Epithelial cell of esophagus (primary cell): ENCODE measurements at regions not wholly inside any gene's neighbourhood (a gene's known extent, or its start where the extent isn't known, plus 50 kb on each side); places are given as distances from the start of the nearest gene placed in this dataset.

Experiments used
- DNase-seq: peaks from one replicate; pipeline ENCODE4 v3.0.0; 2010; ENCODE audit warnings: low read depth
- H3K4me3 ChIP-seq: 2 replicates; pipeline ENCODE4 v1.5.1; 2011; ENCODE audit warnings: mild to moderate bottlenecking, low read length, control low read depth
- CTCF ChIP-seq: IDR thresholded peaks from 2 replicates; pipeline ENCODE4 v1.5.1; 2011; ENCODE audit warnings: low read depth, mild to moderate bottlenecking, low read length, control low read depth, inconsistent platforms; ENCODE audit not compliant: insufficient read depth; ENCODE audit errors: missing control alignments

- H3K4me3 ChIP-seq, result no peak overlapping the region
Observed at GRCh38 chr11:19448651-19449050, 207.9 kb upstream of the E2F8 start.

DNA sequence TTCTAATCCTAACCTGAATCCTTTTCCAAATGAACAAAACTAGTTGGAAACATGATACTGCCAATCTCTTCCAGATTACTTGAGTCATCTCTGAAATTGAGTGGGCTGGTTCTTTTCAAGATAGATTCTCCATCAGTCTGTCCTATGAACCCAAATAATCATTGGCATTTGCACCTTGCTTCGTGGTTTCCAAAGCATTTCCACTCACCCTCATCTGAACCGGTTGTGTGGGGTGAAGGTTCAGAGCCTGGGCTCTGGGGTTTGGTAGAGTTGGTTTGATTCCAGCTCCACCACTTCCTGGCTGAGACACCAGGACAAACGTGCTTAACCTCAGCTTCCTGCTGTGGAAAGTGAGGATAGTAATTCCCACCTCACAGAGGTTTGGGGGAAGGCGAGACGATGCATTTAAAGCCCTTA, 206.4 kb upstream of the E2F8 start:
- no peak for TF ChIP-seq CTCF
- DNase-seq, result peak; percentile 22
- no peak overlapping the region for H3K4me3 ChIP-seq

More at GRCh38 chr11:19448651-19449050, 207.9 kb upstream of the E2F8 start:
- DNase-seq, result no peak
- TF ChIP-seq CTCF, result no peak

GRCh38 chr11:19445771-19446170, 205.0 kb upstream of the E2F8 start:
- H3K4me3 ChIP-seq, result no peak overlapping the region
- TF ChIP-seq CTCF, result no peak
- no peak for DNase-seq

DNA sequence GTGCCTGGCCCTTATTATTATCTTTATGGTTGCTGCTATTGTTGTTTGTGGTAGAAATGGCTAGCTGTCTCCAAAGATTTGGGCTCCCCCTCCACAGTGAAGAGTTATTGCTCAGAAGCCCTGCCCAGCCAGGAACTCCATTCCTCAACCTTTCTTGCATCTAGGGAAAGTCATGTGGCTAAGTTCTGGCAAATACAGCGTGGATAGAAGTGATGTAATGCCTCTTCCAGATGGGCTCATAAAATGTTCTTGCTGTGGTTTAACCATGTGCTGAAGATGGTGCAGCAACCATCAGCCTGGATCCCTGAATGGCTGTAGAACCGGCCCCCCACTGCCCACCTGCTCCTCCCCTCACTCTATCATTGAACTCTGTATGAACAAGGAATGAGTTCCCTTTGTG, 203.5 kb upstream of the E2F8 start:
- TF ChIP-seq CTCF, result no peak
- no peak for DNase-seq
- no peak overlapping the region for H3K4me3 ChIP-seq

- TF ChIP-seq CTCF, result no peak
- DNase-seq, result no peak
- no peak overlapping the region for H3K4me3 ChIP-seq
Observed at GRCh38 chr11:19442554-19442910, 201.8 kb upstream of the E2F8 start.

- H3K4me3 ChIP-seq, result no peak overlapping the region
- no peak for TF ChIP-seq CTCF
- DNase-seq, result peak; percentile 97
Observed at GRCh38 chr11:19441752-19442553, 201.2 kb upstream of the E2F8 start.

DNA sequence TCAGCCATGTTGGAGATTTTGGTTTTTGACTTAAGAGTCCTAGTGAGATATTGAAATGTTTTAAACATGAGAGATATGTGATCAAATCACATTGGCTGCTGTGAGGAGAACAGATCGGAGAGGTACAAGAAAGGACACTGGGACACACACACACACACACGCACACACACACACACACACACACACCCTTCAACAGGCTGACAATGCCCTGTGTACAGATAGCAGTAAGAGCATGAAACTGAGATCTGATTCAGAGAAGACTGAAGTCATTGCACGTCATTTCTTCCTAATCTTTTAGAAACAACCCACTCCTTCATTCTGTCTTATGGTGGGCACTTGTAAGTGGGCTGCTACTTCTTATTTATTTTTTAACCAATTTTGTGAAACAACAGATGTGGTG, 200.5 kb upstream of the E2F8 start:
- no peak for TF ChIP-seq CTCF
- no peak overlapping the region for H3K4me3 ChIP-seq
- DNase-seq, result no peak
